GM21737 (cell line): ENCODE measurements at regions not wholly inside any gene's neighbourhood (a gene's known extent, or its start where the extent isn't known, plus 50 kb on each side); places are given as distances from the start of the nearest gene placed in this dataset.
"Not testable (repeated sequence)": the region's sequence is repeated elsewhere in the genome, so short reads cannot be mapped to it uniquely, and the experiment has no call there.

Source experiments
- ATAC-seq: cut with Tn5 transposase; IDR thresholded peaks from one replicate; pipeline ENCODE4 v1.9.1; 2021; ENCODE audit warnings: mild to moderate bottlenecking, moderate library complexity; ENCODE audit not compliant: unreplicated experiment

DNA sequence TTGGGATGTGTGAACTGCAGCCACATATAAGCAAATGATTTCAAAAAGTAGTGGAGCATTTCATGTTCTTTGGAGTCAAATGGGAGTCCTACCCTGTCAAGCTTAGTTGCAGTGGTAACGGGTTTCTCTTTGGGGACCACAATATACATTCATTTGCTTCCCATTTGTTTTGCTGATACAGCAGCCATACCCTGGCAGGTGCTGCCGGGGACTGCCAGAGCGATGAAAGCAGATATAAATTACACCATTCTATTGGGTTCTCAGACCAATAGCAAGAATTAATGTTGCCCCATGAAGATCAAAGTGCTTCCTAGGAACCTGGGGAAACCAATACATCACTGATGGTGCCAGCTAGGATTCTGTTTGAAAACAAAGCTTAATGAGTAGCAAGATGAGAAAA is 1621.5 kb upstream of the FLRT2 start:
- ATAC-seq = no peak

DNA sequence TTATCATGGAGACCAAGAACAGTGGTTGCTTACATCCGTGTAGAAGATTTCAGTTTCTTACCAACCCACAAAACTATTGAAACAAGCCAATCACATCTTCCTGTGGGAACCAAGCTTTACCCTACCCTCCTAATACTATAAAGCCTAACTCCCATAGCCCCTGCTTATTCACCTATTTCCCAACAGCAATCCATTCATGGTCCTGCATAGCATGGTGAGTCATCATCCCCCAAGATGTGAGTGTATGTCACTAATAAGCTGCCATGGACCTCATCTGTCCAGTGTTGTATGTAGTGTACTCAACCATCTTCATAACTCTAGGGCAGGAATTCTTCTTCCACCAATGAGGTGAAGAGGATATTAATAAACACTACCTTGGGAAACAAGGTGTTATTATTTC is 1620.4 kb upstream of the FLRT2 start:
- ATAC-seq = no peak

DNA sequence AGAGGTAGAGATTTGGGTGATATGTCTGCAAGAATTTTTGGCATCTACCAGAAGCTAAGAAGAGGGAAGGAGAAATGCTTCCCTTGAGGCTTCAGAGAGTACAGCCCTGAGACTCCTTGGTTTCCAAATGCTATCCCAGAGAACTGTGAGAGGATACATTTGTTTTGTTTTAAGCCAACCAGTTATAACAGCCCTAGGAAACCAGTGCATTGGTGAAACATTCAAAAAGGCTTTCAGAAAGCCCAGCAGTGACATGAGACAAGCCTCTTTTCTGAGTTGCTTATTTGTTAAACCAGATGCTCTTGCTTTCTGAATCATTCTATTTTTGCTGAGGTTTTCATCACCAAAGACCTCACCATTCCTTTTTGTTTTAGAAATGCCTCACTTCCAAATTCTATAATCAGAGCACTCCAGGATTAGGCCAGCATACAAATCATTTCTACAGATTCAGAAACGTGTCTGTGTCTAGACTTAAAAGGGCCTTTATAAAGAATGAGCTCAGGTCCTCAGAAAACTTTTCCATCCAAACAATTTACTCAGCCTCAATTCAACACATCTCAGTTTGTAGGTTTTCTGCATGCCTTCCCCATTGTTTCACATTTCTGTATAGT is 1617.8 kb upstream of the FLRT2 start:
- ATAC-seq = no peak

- no peak for ATAC-seq
These were observed 1616.5 kb upstream of the FLRT2 start for GRCh38 chr14:83913476-83913875.

GRCh38 chr14:83918546-83918945 is 1611.4 kb upstream of the FLRT2 start:
- ATAC-seq = no peak

DNA sequence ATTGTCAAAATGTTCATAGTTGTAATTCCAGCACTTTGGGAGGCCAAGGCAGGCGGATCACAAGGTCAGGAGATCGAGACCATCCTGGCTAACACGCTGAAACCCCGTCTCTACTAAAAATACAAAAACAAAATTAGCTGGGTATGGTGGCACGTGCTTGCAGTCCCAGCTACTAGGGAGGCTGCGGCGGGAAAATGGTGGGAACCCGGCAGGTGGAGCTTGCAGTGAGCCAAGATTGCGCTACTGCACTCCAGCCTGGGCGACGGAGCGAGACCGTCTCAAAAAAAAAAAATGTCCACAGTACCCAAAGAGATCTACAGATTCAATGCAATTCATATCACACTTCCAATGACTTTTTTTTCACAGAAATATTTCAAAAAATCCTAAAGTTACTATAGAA is 1610.3 kb upstream of the FLRT2 start:
- ATAC-seq = not testable (repeated sequence)

GRCh38 chr14:83923842-83924241 is 1606.1 kb upstream of the FLRT2 start:
- ATAC-seq = no peak

GRCh38 chr14:83924259-83924658 is 1605.7 kb upstream of the FLRT2 start:
- ATAC-seq = no peak

DNA sequence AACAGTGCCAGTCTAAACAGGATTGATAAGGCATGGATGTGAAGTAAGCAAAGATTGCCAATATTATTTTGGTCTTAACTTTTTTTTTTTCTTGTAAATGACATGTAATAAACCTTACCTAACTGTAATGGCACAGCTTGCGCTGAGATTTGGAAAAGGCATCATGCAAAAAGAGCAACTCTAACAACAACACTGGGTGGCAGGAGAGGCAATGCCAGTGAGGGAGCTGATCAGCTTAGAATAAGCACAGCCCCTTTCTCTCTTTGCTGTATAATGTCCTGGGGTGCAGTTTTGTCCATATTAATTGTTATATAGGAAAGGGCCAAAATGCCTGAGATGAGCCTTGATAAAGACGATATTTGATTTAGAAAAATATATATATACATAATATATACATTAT is 1589.7 kb upstream of the FLRT2 start:
- no peak for ATAC-seq

DNA sequence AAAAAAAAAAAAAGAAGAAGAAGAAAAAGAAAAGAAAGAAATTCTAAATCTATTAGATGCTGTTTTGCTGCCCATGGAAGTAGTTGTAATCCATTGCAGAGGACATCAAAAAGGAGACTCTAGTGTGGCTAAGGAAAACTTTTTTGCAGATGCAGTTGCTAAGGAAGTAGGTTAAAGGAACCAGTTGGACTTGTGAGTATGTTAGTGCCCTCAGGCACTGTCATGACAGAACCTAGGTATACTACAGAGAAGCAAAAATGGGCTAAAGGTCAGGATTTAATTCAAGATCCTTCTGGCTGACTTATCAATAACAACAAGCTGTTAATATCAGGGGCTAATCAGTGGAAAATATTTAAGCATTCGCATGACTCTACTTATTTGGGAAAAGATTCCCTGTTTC is 1571.6 kb upstream of the FLRT2 start:
- no peak for ATAC-seq

- ATAC-seq = no peak
These were observed 1569.0 kb upstream of the FLRT2 start for GRCh38 chr14:83960832-83961512.

DNA sequence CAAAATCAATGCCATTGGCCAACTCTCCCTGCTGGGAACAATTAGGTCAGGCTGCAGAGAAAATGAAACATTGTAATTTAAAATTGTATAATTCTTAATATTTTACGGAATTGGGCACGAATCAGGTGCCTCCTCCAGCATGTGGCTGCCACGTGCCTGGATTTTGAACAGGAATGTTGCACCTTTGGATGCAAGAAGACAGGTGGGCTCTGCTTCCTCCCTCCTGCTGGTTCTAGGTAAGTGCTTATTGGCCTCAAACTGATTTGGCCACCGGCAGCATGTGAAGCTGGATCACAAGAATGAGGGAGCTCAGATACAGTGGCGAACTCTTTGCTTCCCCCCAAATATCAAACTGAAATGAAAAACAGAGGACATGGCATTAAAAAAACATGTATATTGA is 1559.9 kb upstream of the FLRT2 start:
- no peak for ATAC-seq

- ATAC-seq = no peak
These were observed 1557.3 kb upstream of the FLRT2 start for GRCh38 chr14:83972631-83973030.

DNA sequence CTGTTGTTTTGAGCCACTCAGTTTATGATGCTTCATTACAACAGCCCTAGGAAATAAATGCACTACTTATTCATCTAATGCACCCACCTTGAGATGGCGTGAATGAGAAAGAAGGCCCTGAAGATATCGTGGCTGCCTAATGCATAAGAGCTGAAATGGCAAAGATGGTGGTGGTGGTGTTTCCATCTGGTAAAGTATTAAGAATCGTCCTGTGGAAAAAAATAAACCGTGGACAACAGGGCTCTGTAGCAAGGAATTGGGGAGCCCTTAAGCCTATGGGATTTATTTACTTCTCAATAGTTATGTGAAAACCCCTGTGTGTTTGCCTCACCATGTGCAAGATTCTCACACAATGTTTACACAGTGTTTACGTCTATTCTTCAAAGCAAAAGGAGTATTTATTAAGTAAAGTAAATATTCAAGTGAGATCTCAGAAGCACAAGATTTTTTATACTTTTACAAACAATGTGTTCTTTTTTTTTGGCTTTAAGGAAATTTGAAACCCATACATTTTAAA is 1555.2 kb upstream of the FLRT2 start:
- ATAC-seq = no peak

- ATAC-seq = no peak
These were observed 1554.5 kb upstream of the FLRT2 start for GRCh38 chr14:83975435-83975834.

DNA sequence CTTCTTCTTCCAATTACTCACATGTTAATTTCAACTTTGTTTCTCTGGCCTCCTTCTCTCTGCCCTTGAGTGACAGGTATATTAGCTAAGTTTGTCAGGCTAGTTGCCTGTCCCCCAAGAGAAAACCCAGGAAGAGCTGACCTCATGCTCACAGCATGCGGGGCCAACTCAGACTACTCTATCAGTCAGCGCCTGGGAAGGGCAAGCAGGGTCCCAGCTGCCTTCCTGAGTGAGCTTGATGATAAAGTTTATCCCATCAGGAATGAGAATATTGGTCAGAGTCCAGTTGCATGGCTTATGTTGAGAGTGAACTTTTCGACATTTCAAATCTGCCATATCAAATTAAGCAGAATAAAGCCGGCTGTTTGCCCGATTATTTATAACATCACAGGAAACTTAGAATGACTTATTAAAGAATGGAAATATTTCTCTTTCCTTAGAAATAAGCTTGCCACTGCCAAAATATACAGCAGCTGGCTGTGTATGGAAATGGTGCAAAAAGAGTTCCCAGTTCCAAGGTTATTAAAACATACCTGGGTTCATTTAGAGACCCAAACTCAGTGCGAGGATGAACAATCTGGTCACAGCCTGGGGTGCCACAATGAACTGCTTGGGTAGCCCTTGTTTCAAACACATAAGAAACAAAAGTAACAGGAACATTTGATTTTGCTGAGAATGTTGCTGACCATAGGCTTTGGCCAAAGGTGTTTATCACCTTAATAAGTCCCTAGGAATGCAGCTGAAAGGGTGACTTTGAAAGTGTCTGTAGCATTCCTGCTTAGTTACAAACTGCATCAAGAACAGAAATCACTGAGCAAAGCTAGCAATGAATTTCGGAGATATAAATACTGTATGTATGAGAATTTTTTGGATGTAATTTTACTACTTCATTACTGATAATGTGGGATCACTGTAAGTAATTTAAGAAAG is 1553.8 kb upstream of the FLRT2 start:
- ATAC-seq = no peak

DNA sequence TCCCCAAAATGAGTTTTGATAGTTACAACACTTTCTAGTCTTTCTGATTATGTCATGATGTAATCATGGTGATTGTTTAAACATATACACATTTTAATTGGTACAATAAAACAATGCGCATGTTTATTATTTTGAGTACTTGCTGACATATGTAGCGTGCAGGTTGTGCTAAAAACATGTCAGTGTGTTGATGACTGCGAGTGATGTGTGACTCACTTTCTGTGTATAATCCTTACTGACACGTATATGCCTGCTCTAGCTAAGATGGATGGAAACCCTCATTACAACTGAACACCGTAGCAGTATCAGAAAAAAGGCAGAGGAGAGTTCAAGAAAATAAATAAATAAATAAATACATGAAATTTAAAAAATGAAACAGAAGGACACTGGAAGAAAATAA is 1552.4 kb upstream of the FLRT2 start:
- no peak for ATAC-seq

GRCh38 chr14:83981676-83982258 is 1548.2 kb upstream of the FLRT2 start:
- not testable (repeated sequence) for ATAC-seq

- ATAC-seq = no peak
These were observed 1541.7 kb upstream of the FLRT2 start for GRCh38 chr14:83988275-83988674.

- no peak for ATAC-seq
These were observed 1538.3 kb upstream of the FLRT2 start for GRCh38 chr14:83991666-83992065.

DNA sequence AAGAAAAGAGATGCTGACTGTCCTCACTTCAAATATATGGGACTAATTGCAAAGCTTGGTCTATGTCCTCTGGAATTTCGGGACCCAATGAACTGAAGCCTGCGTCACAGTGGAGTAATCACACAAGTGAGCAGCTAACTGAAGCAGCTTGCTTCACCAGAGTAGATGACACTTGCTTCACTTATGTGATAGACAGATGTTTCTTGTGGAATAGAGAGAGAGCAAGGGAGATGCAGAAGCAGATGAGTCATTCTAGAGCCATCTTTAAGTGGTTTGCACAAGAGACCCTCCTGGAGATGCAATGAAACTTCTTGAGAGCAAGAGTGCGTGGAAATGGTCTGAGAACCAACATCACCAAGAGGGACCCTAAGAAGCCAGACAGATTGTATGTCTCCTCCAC is 1537.1 kb upstream of the FLRT2 start:
- ATAC-seq = no peak
